GM12872 (cell line): ENCODE measurements at regions not wholly inside any gene's neighbourhood (a gene's known extent, or its start where the extent isn't known, plus 50 kb on each side); places are given as distances from the start of the nearest gene placed in this dataset.

ENCODE experiments used
- CTCF ChIP-seq: IDR thresholded peaks from 3 replicates; pipeline ENCODE4 v1.5.1; 2011; ENCODE audit warnings: low read depth, mild to moderate bottlenecking, low read length, moderate library complexity; ENCODE audit not compliant: insufficient read depth

- no peak for TF ChIP-seq CTCF
Observed at GRCh38 chr4:10816571-10816970, 132.0 kb upstream of the CLNK start.

DNA sequence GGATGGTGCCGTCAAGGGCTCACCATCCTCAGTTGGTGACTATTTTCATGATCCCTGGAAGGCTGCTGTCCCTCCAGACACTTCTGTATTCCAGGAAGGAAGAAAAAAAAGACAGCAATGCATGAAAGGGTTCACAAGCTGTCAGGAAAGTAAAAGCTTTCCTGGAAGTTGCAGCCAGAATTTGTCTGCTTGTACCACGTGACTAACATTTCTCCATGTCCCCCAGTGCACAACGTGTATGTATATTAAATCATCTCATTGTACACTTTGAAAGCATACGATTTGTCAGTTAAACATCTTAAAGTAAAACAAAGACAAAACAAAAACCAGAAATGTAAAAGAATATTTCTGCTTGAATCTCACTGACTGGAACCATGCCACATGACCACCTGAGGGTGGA, 127.4 kb upstream of the CLNK start:
- TF ChIP-seq CTCF, result no peak

GRCh38 chr4:10810411-10810810, 125.8 kb upstream of the CLNK start:
- TF ChIP-seq CTCF, result no peak

DNA sequence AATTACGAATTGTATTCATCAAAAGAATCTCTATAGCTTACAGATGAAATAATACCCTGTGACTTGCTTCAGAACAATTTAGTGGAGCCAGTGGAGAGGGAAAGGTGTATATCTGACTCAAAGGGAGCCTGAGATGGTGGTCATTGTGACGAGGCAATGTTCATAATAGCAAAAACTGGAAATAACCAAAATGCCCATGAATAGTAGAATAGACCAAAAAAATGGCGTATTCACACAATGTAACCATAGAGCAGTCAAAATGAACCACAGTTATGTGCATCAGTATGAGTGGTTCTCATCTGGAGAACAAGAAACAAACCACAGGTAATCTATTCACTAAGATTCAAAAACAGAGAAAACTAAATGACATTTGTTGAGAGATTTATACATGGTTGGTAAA, 125.3 kb upstream of the CLNK start:
- TF ChIP-seq CTCF, result no peak

DNA sequence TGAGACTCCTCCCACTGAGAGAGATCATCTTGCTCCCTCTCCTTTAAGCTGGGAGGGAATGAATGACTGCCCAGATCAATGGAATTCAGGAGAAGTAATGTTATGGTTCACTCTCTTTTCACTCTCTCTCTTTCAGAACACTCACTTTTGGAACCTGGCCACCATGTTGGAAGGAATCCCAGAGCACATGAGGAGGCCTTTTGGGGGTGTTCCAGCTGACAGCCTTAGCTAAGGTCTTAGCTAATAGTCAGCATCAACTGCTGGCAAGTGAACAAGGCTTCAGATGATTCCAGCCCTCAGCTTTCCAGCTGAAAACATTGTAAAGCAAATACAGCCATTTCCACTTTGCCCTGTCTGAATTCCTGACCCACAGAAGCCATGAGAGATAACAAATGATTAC, 124.0 kb upstream of the CLNK start:
- TF ChIP-seq CTCF, result no peak

- TF ChIP-seq CTCF, result no peak
Observed at GRCh38 chr4:10806953-10807645, 122.5 kb upstream of the CLNK start.

- no peak for TF ChIP-seq CTCF
Observed at GRCh38 chr4:10803713-10804343, 119.3 kb upstream of the CLNK start.
